Natural killer cell (primary cell): ENCODE measurements at regions not wholly inside any gene's neighbourhood (a gene's known extent, or its start where the extent isn't known, plus 50 kb on each side); places are given as distances from the start of the nearest gene placed in this dataset.

Experiments
- ATAC-seq, 3 donors: fragments of 150-1000 bp in 2 of 3; fragments of 200-7000 bp in 1 of 3; cut with Tn5 transposase; 1 replicate in 1 of 3; 2 replicates in 2 of 3; pipeline ENCODE4 v1.10.0; 2021; ENCODE audit warnings: mild to moderate bottlenecking in 2 of 3, moderate library complexity in 2 of 3
- DNase-seq, 2 donors: peaks; one replicate each; pipeline versions ENCODE4 v3.0.0 to v3.0.0-alpha.2; 2013 to 2021; ENCODE audit warnings: mixed read lengths in 1 of 2
- H3K27ac ChIP-seq: one replicate; pipeline ENCODE4 v1.5.1; 2013; ENCODE audit warnings: mild to moderate bottlenecking, low read length
- H3K27me3 ChIP-seq: one replicate; pipeline ENCODE4 v1.6.1; 2013; ENCODE audit warnings: low read length; ENCODE audit not compliant: control insufficient read depth, insufficient read depth
- H3K36me3 ChIP-seq: one replicate; pipeline ENCODE4 v1.6.1; 2013; ENCODE audit warnings: low read length; ENCODE audit not compliant: control insufficient read depth, insufficient read depth
- H3K4me1 ChIP-seq: one replicate; pipeline ENCODE4 v1.6.1; 2013; ENCODE audit warnings: low read length; ENCODE audit not compliant: control insufficient read depth, insufficient read depth
- H3K4me3 ChIP-seq: one replicate; pipeline ENCODE4 v1.5.1; 2013; ENCODE audit warnings: low read length
- H3K9me3 ChIP-seq: one replicate; pipeline ENCODE4 v1.6.1; 2013; ENCODE audit warnings: low read length; ENCODE audit not compliant: control insufficient read depth, insufficient read depth
- H3K27ac Mint-ChIP-seq, 2 donors: one replicate each; pipeline ENCODE4 v1.8.0; 2022; ENCODE audit warnings: mild to moderate bottlenecking in 2 of 2, mixed read lengths in 2 of 2, moderate library complexity in 1 of 2
- H3K27me3 Mint-ChIP-seq, 2 donors: one replicate each; pipeline ENCODE4 v1.8.0; 2022; ENCODE audit warnings: low read depth in 2 of 2, mixed read lengths in 2 of 2
- H3K36me3 Mint-ChIP-seq: one replicate; pipeline ENCODE4 v1.8.0; 2022; ENCODE audit warnings: mixed read lengths
- H3K4me1 Mint-ChIP-seq, 2 donors: one replicate each; pipeline ENCODE4 v1.8.0; 2022; ENCODE audit warnings: mixed read lengths in 2 of 2
- H3K4me3 Mint-ChIP-seq: one replicate; pipeline ENCODE4 v1.8.0; 2022; ENCODE audit warnings: mild to moderate bottlenecking, moderate library complexity, mixed read lengths
- H3K9me3 Mint-ChIP-seq, 2 donors: one replicate each; pipeline ENCODE4 v1.8.0; 2022; ENCODE audit warnings: mixed read lengths in 2 of 2
- CTCF ChIP-seq: fragments of 200-600 bp; IDR thresholded peaks from one replicate; pipeline ENCODE4 v1.8.0; 2022; ENCODE audit warnings: antibody characterized with exemption
- WGBS: methylation state at CpG from one replicate; pipeline ENCODE4 v1.1.7; 2013; ENCODE audit warnings: missing lambda C conversion rate; ENCODE audit not compliant: insufficient coverage; 5-methylcytosine and 5-hydroxymethylcytosine counted together
- intact Hi-C: fragments of 100-400 bp; cut with micrococcal nuclease; formaldehyde crosslinking; loops from one replicate; pipeline ENCODE4 v1.14.2; 2022

GRCh38 chr3:161915418-161915750 is 418.8 kb downstream of the OTOL1 start:
- Histone ChIP-seq H3K9me3 (no peaks in the 10 kb centered on the region), H3K27me3 (no peaks in the 10 kb centered on the region), H3K4me1 (no peaks in the 10 kb centered on the region), H3K27ac (no peak overlapping the region), H3K4me3 (no peak overlapping the region), H3K36me3 (no peaks in the 10 kb centered on the region)
- WGBS: 91% methylated on average over 4 of the region's 4 CpGs
- DNase-seq (no peak), ATAC-seq (no peak)
- no peak for TF ChIP-seq CTCF
- Mint-ChIP-seq H3K27me3 (no peaks in the 10 kb centered on the region), H3K9me3 (peaks cover 2 to 5% of the 10 kb centered on the region in 2 donors), H3K36me3 (no peaks in the 10 kb centered on the region), H3K27ac (no peak overlapping the region), H3K4me3 (no peak overlapping the region), H3K4me1 (no peaks in the 10 kb centered on the region)
- intact Hi-C loops: no loop called here

- Mint-ChIP-seq H3K4me3 (no peak overlapping the region), H3K27me3 (no peaks in the 10 kb centered on the region), H3K4me1 (no peaks in the 10 kb centered on the region), H3K9me3 (peaks cover 3 to 6% of the 10 kb centered on the region in 2 donors), H3K36me3 (no peaks in the 10 kb centered on the region), H3K27ac (no peak overlapping the region)
- no peak for DNase-seq
- Histone ChIP-seq H3K27me3 (no peaks in the 10 kb centered on the region), H3K36me3 (no peaks in the 10 kb centered on the region), H3K9me3 (no peaks in the 10 kb centered on the region), H3K27ac (no peak overlapping the region), H3K4me3 (no peak overlapping the region), H3K4me1 (no peaks in the 10 kb centered on the region)
- ATAC-seq: no peak
- intact Hi-C loops: no loop called here
- TF ChIP-seq CTCF: no peak
- 84% methylated on average over 2 of the region's 2 CpGs for WGBS
Observed at GRCh38 chr3:161920196-161920595, 423.6 kb downstream of the OTOL1 start.

- Mint-ChIP-seq H3K36me3 (no peaks in the 10 kb centered on the region), H3K4me3 (no peak overlapping the region), H3K27me3 (no peaks in the 10 kb centered on the region), H3K9me3 (peaks cover 5 to 8% of the 10 kb centered on the region in 2 donors), H3K4me1 (no peaks in the 10 kb centered on the region), H3K27ac (no peak overlapping the region)
- no peak for TF ChIP-seq CTCF
- Histone ChIP-seq H3K4me3 (no peak overlapping the region), H3K4me1 (no peaks in the 10 kb centered on the region), H3K36me3 (no peaks in the 10 kb centered on the region), H3K27ac (no peak overlapping the region), H3K9me3 (no peaks in the 10 kb centered on the region), H3K27me3 (no peaks in the 10 kb centered on the region)
- ATAC-seq (no peak), DNase-seq (no peak)
- intact Hi-C loops: no loop called here
- WGBS: 64% methylated on average over 1 of the region's 2 CpGs
Observed at GRCh38 chr3:161925749-161926360, 429.2 kb downstream of the OTOL1 start.

GRCh38 chr3:161927131-161927530 is 430.5 kb downstream of the OTOL1 start:
- Mint-ChIP-seq H3K36me3 (no peaks in the 10 kb centered on the region), H3K9me3 (peaks cover 2% of the 10 kb centered on the region in 2 donors), H3K27me3 (no peaks in the 10 kb centered on the region), H3K27ac (no peak overlapping the region), H3K4me1 (no peaks in the 10 kb centered on the region), H3K4me3 (no peak overlapping the region)
- Histone ChIP-seq H3K36me3 (no peaks in the 10 kb centered on the region), H3K9me3 (no peaks in the 10 kb centered on the region), H3K4me1 (no peaks in the 10 kb centered on the region), H3K27ac (no peak overlapping the region), H3K27me3 (no peaks in the 10 kb centered on the region), H3K4me3 (no peak overlapping the region)
- ATAC-seq (no peak), DNase-seq (no peak)
- TF ChIP-seq CTCF: no peak
- intact Hi-C loops: no loop called here
- 76% methylated on average over 1 of the region's 1 CpG for WGBS
